MM.1S (cell line): ENCODE measurements at regions not wholly inside any gene's neighbourhood (a gene's known extent, or its start where the extent isn't known, plus 50 kb on each side); places are given as distances from the start of the nearest gene placed in this dataset.

Experiments
- DNase-seq: peaks from one replicate; pipeline ENCODE4 v3.0.0-alpha.2; 2015
- H2AFZ ChIP-seq: fragments of 300-600 bp; sonication (generic); 2 replicates; pipeline ENCODE4 v1.6.0; 2016; ENCODE audit warnings: antibody characterized with exemption, low read length
- H3F3A ChIP-seq: fragments of 300-600 bp; sonication (generic); 2 replicates; pipeline ENCODE4 v1.6.1; 2016; ENCODE audit warnings: mild to moderate bottlenecking, antibody characterized with exemption, low read length, moderate library complexity, mixed read lengths; ENCODE audit not compliant: insufficient read depth
- H3K27ac ChIP-seq: fragments of 300-600 bp; sonication (generic); 2 replicates; pipeline ENCODE4 v1.5.1; 2016; ENCODE audit warnings: mild to moderate bottlenecking, low read length
- H3K27me3 ChIP-seq: fragments of 300-600 bp; sonication (generic); replicated peaks from 2 replicates; pipeline ENCODE4 v1.6.0; 2016; ENCODE audit warnings: low read length; ENCODE audit not compliant: insufficient read depth
- H3K36me3 ChIP-seq: fragments of 300-600 bp; sonication (generic); replicated peaks from 2 replicates; pipeline ENCODE4 v1.6.1; 2016; ENCODE audit warnings: mild to moderate bottlenecking, low read length, mixed read lengths; ENCODE audit not compliant: insufficient read depth
- H3K4me1 ChIP-seq: fragments of 300-600 bp; sonication (generic); 2 replicates; pipeline ENCODE4 v1.6.1; 2016; ENCODE audit warnings: low read length, mixed read lengths
- H3K4me2 ChIP-seq: fragments of 300-600 bp; sonication (generic); 2 replicates; pipeline ENCODE4 v1.6.0; 2016; ENCODE audit warnings: low read depth, low read length
- H3K4me3 ChIP-seq: fragments of 300-600 bp; sonication (generic); 2 replicates; pipeline ENCODE4 v1.5.1; 2016; ENCODE audit warnings: low read length, mixed read lengths
- H3K79me2 ChIP-seq: fragments of 300-600 bp; sonication (generic); 2 replicates; pipeline ENCODE4 v1.6.1; 2016; ENCODE audit warnings: mixed run types, low read length, mixed read lengths
- H3K9ac ChIP-seq: fragments of 300-600 bp; sonication (generic); 2 replicates; pipeline ENCODE4 v1.6.1; 2016; ENCODE audit warnings: low read length, mixed read lengths
- H3K9me2 ChIP-seq: fragments of 300-600 bp; sonication (generic); replicated peaks from 2 replicates; pipeline ENCODE4 v1.6.1; 2016; ENCODE audit warnings: mild to moderate bottlenecking, low read length, mixed read lengths; ENCODE audit not compliant: insufficient read depth
- H3K9me3 ChIP-seq: fragments of 300-600 bp; sonication (generic); replicated peaks from 2 replicates; pipeline ENCODE4 v1.6.1; 2016; ENCODE audit warnings: mild to moderate bottlenecking, low read length, mixed read lengths; ENCODE audit not compliant: insufficient read depth
- H4K20me1 ChIP-seq: fragments of 300-600 bp; sonication (generic); 2 replicates; pipeline ENCODE4 v1.6.1; 2016; ENCODE audit warnings: mild to moderate bottlenecking, low read length, moderate library complexity, mixed read lengths; ENCODE audit not compliant: insufficient read depth
- CTCF ChIP-seq: fragments of 300-600 bp; sonication (generic); IDR thresholded peaks from 2 replicates; pipeline ENCODE4 v1.5.1; 2016; ENCODE audit warnings: antibody characterized with exemption, low read length, mixed read lengths
- EZH2 ChIP-seq: fragments of 300-600 bp; sonication (generic); optimal IDR thresholded peaks from 2 replicates; pipeline ENCODE3; 2017; ENCODE audit warnings: low read depth, mild to moderate bottlenecking, antibody characterized with exemption, low read length, mixed read lengths
- EZH2phosphoT487 ChIP-seq: fragments of 300-600 bp; sonication (generic); IDR thresholded peaks from 2 replicates; pipeline ENCODE4 v1.6.1; 2018; ENCODE audit warnings: antibody characterized with exemption, low read length

GRCh38 chr17:70492368-70492767, 323.0 kb downstream of the KCNJ2 start:
- Histone ChIP-seq H3K9me2 (no peaks in the 10 kb centered on the region), H3K27me3 (no peaks in the 10 kb centered on the region), H3K4me2 (no peak overlapping the region), H3K27ac (no peak overlapping the region), H3K9me3 (no peaks in the 10 kb centered on the region), H2AFZ (no peak overlapping the region), H3K9ac (no peak overlapping the region), H3K4me1 (no peaks in the 10 kb centered on the region), H3K79me2 (no peaks in the 10 kb centered on the region), H3K4me3 (no peak overlapping the region), H4K20me1 (no peaks in the 10 kb centered on the region), H3F3A (no peaks in the 10 kb centered on the region), H3K36me3 (no peaks in the 10 kb centered on the region)
- DNase-seq = no peak
- TF ChIP-seq CTCF = no peak
- TF ChIP-seq EZH2phosphoT487 = no peak

- DNase-seq = no peak
- H3K36me3 ChIP-seq = no peaks in the 10 kb centered on the region
- TF ChIP-seq EZH2 (no peak), CTCF (0 out of 2 replicates have a peak, but pooled peaks have one; percentile 4)
Measured at GRCh38 chr17:70493277-70493874, 324.0 kb downstream of the KCNJ2 start.

GRCh38 chr17:70498631-70499030, 329.3 kb downstream of the KCNJ2 start:
- Histone ChIP-seq H3K4me2 (no peak overlapping the region), H3K4me1 (no peaks in the 10 kb centered on the region), H3K27me3 (no peaks in the 10 kb centered on the region), H3K36me3 (no peaks in the 10 kb centered on the region), H2AFZ (no peak overlapping the region), H4K20me1 (no peaks in the 10 kb centered on the region), H3K79me2 (no peaks in the 10 kb centered on the region), H3F3A (no peaks in the 10 kb centered on the region), H3K9ac (no peak overlapping the region), H3K9me2 (no peaks in the 10 kb centered on the region), H3K9me3 (no peaks in the 10 kb centered on the region), H3K27ac (no peak overlapping the region), H3K4me3 (no peak overlapping the region)
- no peak for DNase-seq
- TF ChIP-seq EZH2phosphoT487 = no peak
- TF ChIP-seq CTCF = no peak
- TF ChIP-seq EZH2 = no peak

More at GRCh38 chr17:70493277-70493874, 324.0 kb downstream of the KCNJ2 start:
- H3K79me2 ChIP-seq = no peaks in the 10 kb centered on the region
- H3F3A ChIP-seq = no peaks in the 10 kb centered on the region
- H3K9me3 ChIP-seq = no peaks in the 10 kb centered on the region
- no peaks in the 10 kb centered on the region for H3K4me1 ChIP-seq
- no peak overlapping the region for H3K4me3 ChIP-seq
- no peaks in the 10 kb centered on the region for H3K9me2 ChIP-seq
- no peaks in the 10 kb centered on the region for H3K27me3 ChIP-seq
- no peak overlapping the region for H3K9ac ChIP-seq
- H2AFZ ChIP-seq = no peak overlapping the region
- H4K20me1 ChIP-seq = no peaks in the 10 kb centered on the region
- H3K4me2 ChIP-seq = no peak overlapping the region
- no peak overlapping the region for H3K27ac ChIP-seq
